HG03565 (cell line): ENCODE measurements at regions not wholly inside any gene's neighbourhood (a gene's known extent, or its start where the extent isn't known, plus 50 kb on each side); places are given as distances from the start of the nearest gene placed in this dataset.

ENCODE experiments used
- ATAC-seq: cut with Tn5 transposase; IDR thresholded peaks from one replicate; pipeline ENCODE4 v1.9.1; 2021; ENCODE audit warnings: mild to moderate bottlenecking, moderate library complexity; ENCODE audit not compliant: unreplicated experiment

- no peak for ATAC-seq
These were observed 112.4 kb upstream of the APC start for GRCh38 chr5:112625246-112625645.

GRCh38 chr5:112625689-112626438 is 111.8 kb upstream of the APC start:
- no peak for ATAC-seq

GRCh38 chr5:112626715-112627114 is 111.0 kb upstream of the APC start:
- no peak for ATAC-seq

DNA sequence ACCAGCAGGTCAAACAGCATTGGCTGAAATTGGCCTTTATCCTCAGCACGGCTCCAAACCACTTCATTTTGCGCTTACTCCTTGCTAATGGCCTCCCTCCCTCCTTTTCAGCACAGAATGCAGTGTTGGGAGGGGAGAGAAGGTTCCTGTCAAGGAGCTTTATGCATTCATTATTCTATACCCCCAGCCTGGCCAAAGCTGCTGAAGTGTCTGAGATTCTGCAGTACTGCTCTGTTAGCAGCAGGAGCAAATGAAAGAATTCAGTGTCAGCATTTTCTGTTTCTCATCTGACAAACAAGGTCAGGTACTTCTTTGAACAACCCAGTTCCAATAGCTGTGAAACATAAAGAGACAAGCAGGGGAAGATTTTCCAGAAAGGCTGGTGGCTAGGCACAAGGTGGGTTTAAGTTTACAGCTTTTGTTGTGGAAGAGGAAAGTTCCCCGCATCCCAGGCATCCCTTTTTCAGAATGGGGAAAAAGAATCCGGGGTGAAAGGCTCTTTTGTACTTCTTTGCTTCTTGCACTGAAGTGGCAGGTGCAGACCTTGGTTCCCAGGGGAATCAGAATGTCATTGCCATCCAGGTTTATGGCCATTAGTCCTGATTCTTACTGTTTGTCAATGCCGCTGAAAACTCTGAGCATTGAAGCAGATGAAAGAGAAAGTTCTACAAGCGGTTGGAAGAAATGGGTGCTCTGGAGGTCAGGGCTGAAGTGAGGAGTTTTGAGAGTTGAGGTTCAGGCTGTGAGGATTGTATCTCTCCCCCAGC is 109.3 kb upstream of the APC start:
- ATAC-seq: no peak

DNA sequence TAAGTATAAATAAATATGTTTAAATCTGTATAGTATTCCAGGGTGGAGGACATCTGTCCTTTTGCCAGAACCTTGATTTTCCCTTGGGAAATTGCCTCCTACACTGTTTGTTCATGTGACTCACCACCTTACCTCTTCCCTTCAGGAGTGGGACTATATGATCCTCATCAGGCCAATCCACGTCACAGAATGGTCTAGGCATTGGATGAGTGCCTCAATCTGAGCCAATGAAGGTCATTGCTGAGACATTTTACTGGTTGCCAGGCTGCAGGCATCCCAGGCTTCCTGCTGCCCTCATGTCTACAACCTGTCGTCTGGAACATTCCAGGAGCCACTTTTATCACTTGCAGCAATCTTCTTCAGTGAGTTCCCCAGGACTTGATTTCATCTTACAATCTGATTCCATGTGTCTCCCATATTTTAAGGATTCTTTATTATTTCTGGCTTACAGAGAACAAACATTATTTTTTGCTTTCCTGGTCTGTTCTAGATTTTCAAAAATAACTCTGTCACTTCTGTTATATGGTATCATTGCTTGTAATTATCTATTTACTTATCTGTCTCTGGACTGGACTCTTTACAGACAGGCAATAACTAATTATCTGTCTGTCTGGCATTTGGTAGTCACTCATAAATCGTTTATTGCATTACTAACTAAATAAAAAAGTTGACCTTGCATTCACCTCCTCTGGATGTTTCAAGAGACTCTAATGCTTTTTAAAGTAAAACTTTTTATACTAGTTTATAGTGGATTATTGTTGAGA is 107.3 kb upstream of the APC start:
- ATAC-seq: no peak

DNA sequence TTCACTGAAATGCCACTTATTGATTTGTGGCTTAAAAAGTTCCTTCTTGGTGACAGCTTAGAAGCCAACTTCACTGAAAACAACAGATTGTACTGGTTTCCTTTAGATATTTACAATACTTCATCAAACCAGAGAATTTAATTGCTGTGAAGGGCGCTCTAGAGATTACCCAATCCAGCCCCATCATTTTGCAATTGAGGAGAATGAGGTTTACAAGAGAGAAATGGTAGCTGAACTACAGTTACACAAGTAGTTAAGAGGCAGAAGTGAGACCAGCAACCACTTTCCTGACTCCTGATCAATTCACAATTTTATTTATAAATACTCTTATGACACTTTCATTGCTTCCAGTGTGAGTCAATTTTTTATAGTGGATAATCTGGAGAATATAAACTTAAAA is 103.5 kb upstream of the APC start:
- ATAC-seq: no peak

DNA sequence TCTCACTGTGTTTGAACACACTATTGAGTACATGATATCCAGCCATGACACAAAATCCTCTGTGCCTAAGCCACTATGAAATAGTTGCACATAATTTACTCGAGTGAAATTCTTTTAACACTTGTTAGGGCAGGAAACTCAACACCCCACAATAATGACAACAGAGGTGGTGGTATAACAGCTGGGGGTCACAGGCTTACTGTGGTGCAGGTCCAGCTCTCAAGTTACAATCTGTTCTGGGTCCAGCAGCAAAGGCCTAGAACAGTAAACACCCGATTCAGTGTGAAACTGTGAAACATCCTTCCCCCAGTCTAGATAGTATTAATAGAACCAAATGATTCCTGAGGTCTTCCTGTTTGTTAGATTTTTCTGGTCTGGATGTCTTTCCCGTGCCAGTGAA is 102.9 kb upstream of the APC start:
- no peak for ATAC-seq

DNA sequence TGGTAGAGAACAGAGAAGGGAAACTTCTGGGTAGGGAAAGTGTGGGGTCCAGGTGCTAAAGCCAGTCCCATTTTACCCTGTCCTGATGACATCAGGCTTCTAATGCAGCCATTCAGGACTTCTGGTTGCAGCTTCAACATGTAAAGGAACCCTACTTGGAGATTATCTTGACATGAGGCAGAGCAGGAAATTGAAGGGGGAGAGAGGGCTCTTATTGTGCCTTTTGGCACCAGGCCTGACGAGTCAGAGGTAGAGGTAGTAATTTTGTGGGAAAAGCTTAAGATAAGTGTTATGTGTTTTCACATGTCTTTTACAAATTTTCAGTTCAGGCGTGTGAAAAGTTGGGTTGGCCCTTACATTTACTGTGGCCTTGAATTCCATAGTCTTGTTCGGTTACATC is 102.4 kb upstream of the APC start:
- ATAC-seq: no peak

- ATAC-seq: no peak
These were observed 101.6 kb upstream of the APC start for GRCh38 chr5:112635771-112636731.

DNA sequence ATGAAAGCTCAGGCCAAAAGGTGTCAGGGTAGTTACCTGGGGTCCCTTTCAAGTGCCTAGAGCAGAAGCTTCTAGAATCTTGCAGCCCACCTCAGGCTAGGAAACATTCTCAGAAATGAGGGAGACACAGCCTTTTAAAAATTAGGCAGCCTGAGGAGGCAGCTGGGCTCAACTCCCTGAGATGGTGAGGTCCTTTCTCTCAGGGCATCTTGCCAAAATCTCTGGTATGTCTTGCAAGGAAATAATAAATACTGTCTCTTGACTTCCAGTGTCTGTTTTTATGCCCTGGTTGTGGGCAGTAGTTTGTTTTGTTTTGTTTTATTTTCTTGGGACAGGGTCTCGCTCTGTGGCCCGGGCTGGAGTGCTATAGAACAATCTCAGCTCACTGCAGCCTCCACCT is 100.9 kb upstream of the APC start:
- no peak for ATAC-seq

- no peak for ATAC-seq
These were observed 100.3 kb upstream of the APC start for GRCh38 chr5:112637343-112637742.

- no peak for ATAC-seq
These were observed 97.1 kb upstream of the APC start for GRCh38 chr5:112640546-112640945.

DNA sequence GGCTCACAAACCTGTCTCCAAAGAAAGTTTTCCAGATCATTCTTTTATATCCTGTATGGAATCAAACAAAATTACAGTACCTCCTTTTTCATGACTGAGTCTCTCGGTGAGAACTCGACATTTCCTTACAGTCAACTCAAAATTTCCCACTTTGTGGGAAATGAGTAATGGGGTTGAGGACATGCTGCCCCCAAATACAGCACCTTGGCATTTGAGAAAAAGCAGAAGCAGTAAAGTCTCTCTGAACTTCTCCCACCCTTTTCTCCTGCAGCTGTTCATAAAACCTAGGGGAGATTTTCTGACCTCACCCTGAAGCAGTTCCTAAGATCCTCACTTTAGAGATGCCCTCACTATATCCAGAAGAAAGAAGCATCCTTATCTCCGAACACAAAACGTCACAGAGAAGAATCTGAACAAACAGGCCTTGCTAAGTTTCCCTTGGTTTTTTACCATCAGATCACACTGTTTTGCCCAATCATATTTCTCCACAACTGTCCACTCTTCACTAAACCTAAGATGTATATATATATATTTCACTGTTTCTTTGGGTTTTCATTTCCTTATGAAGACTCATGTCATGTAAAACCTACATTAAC is 96.1 kb upstream of the APC start:
- ATAC-seq: no peak

DNA sequence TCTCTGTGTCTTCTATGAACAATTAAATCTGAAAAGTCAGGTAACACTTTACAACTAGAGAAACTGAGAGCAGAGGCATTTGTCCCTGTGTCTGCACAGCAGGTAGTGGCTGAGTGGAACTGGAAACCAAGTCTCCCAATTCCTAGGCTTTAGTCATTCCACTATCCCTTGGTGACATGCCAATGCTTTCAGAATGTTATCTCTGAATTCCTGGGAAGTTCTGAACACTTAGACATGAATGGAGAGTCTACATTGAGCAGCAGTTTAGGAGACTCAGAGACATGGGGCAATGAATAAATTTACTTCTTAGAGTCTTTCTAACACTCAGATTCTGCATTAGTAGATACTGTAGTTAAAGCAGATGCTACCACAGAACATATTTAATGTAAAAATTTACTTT is 94.8 kb upstream of the APC start:
- no peak for ATAC-seq

DNA sequence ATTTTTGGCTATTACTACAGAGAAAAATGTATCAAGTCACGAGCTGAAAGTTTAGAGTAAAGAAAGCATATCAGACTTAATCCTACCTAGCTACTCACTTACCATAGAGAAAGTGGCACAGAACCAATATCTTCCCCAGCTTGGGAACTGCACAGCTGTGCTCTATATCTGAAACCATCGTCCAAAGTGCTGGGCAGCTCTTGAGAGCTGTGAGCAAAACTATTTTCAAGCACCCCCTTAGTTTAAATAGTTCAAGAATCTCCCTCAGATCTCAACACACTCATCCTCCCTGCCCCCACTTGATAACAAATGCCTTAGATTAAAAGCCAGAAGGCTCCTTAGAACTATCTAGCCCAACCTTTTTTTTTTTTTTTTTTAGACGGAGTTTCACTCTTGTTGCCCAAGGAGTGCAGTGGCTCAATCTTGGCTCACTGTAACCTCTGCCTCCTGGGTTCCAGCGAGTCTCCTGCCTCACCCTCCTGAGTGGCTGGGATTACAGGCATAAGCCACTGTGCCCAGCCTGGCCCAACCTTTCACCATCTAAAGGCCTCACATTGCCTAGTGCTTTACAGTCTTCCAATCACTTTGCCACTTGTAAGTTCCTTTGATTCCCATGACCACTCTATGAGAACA is 94.2 kb upstream of the APC start:
- no peak for ATAC-seq

GRCh38 chr5:112646139-112646936 is 91.3 kb upstream of the APC start:
- no peak for ATAC-seq

- ATAC-seq: no peak
These were observed 90.3 kb upstream of the APC start for GRCh38 chr5:112647428-112647827.

- no peak for ATAC-seq
These were observed 89.4 kb upstream of the APC start for GRCh38 chr5:112648264-112648663.

DNA sequence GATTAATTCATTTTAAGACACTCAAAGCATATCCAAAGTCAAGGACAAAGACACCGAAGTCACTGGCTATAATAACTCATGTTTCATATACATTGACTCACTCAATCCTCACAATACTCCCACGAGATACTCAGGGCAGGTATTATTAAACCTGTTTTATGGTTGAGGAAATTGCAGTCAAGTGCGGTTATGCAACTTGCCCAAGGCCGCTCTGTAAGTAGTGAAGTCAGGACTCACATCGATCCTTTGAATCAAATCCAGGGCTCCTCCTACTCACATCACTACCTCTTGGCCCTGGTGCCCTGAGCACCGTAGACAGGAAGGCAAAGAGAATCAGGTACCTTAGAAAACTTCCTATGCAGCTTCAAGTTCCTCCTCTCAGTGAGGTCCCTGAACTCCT is 87.8 kb upstream of the APC start:
- ATAC-seq: no peak
